ENCODE measurements at regions not wholly inside any gene's neighbourhood (a gene's known extent, or its start where the extent isn't known, plus 50 kb on each side); places are given as distances from the start of the nearest gene placed in this dataset.

- no peak for TF ChIP-seq ZNF132 (tag by site-specific recombination; IDR thresholded peaks at IDR 0.05; ENCODE audit: borderline replicate concordance)
Observed at GRCh38 chr6:44740566-44741120, 353.1 kb downstream of the CDC5L start (continued).

- Histone ChIP-seq H3K36me3 (ENCODE audit: control insufficient read depth in 2 of 2, insufficient read depth in 1 of 2, low read length in 2 of 2) (no peaks in the 10 kb centered on the region), H3K4me1 (ENCODE audit: control insufficient read depth, insufficient read depth, low read length) (no peaks in the 10 kb centered on the region), H3K27ac (ENCODE audit: extremely low read depth, low read depth, low read length) (no peak overlapping the region), H3K9me3 (ENCODE audit: control insufficient read depth, insufficient read depth, low read depth, low read length) (no peaks in the 10 kb centered on the region), H3K4me3 (ENCODE audit: low read depth, low read length) (no peak overlapping the region)
- TF ChIP-seq ZNF132 (tag by site-specific recombination; IDR thresholded peaks at IDR 0.05; ENCODE audit: borderline replicate concordance) (no peak), ZSCAN30 (tag by site-specific recombination; IDR thresholded peaks at IDR 0.05) (no peak), ZNF654 (tag by site-specific recombination; IDR thresholded peaks at IDR 0.05; ENCODE audit: low read depth) (no peak), ZNF140 (tag by site-specific recombination; IDR thresholded peaks at IDR 0.05) (no peak), EGR2 (tag by site-specific recombination; IDR thresholded peaks at IDR 0.05; ENCODE audit: low read depth) (no peak), GLIS2 (tag by site-specific recombination; IDR thresholded peaks at IDR 0.05) (no peak), ZNF521 (tag by site-specific recombination; IDR thresholded peaks at IDR 0.05) (no peak), REPIN1 (tag by site-specific recombination; IDR thresholded peaks at IDR 0.05; ENCODE audit: low read depth) (no peak), ZBTB26 (tag by site-specific recombination; optimal IDR thresholded peaks at IDR 0.05) (no peak), TCF7L2 (IDR thresholded peaks at IDR 0.05; ENCODE audit: borderline replicate concordance, low read depth, low read length) (no peak), ZFP3 (tag by site-specific recombination; IDR thresholded peaks at IDR 0.05; ENCODE audit: low read depth) (no peak), KLF9 (tag by site-specific recombination; IDR thresholded peaks at IDR 0.05; ENCODE audit: low read depth) (no peak), SETDB1 (IDR thresholded peaks at IDR 0.05; ENCODE audit: insufficient read length, low read length) (no peak), ZNF2 (tag by site-specific recombination; IDR thresholded peaks at IDR 0.05) (no peak), ZNF274 (IDR thresholded peaks at IDR 0.05; ENCODE audit: low read length) (no peak), ZNF274 (tag by site-specific recombination; IDR thresholded peaks at IDR 0.05; ENCODE audit: borderline replicate concordance) (no peak), ZFP41 (tag by site-specific recombination; IDR thresholded peaks at IDR 0.05; ENCODE audit: borderline replicate concordance) (no peak), ZNF335 (tag by site-specific recombination; conservative IDR thresholded peaks at IDR 0.05) (no peak)
- ChIA-PET POLR2A (interaction anchor here (0.6 kb wide), 1 partner anchor 30 kb away, joined by 3 read pairs; no protein-coding TSS in a partner anchor), CTCF (interaction anchor here (0.5 to 1.6 kb wide), 6 partner anchors 12 to 1180 kb away, joined by 3 to 6 read pairs (median 4); no protein-coding TSS in a partner anchor)
Observed at GRCh38 chr6:44742201-44742600, 354.7 kb downstream of the CDC5L start.

- CTCF ChIA-PET = interaction anchor here (0.6 to 1.8 kb wide), 7 partner anchors 12 to 1179 kb away, joined by 3 to 6 read pairs (median 4); no protein-coding TSS in a partner anchor
- POLR2A ChIA-PET = interaction anchor here (0.6 kb wide), 1 partner anchor 29 kb away, joined by 3 read pairs; no protein-coding TSS in a partner anchor
- TF ChIP-seq GLI4 (tag by site-specific recombination; IDR thresholded peaks at IDR 0.05) (no peak), AEBP2 (tag by site-specific recombination; IDR thresholded peaks at IDR 0.05; ENCODE audit: borderline replicate concordance) (no peak), KLF9 (tag by site-specific recombination; IDR thresholded peaks at IDR 0.05; ENCODE audit: low read depth) (no peak), ZNF558 (tag by site-specific recombination; IDR thresholded peaks at IDR 0.05) (no peak), HIC1 (tag by site-specific recombination; IDR thresholded peaks at IDR 0.05) (no peak), ZNF37A (tag by site-specific recombination; IDR thresholded peaks at IDR 0.05) (no peak), EGR2 (tag by site-specific recombination; IDR thresholded peaks at IDR 0.05; ENCODE audit: low read depth) (no peak), ZNF747 (tag by site-specific recombination; IDR thresholded peaks at IDR 0.05) (no peak), ZNF792 (tag by site-specific recombination; IDR thresholded peaks at IDR 0.05) (no peak), ZNF677 (tag by site-specific recombination; IDR thresholded peaks at IDR 0.05) (no peak), ZNF777 (tag by site-specific recombination; IDR thresholded peaks at IDR 0.05; ENCODE audit: borderline replicate concordance) (no peak)
Observed at GRCh38 chr6:44742828-44743372, 355.4 kb downstream of the CDC5L start.

More at GRCh38 chr6:44742828-44743372, 355.4 kb downstream of the CDC5L start:
- no peak overlapping the region for H3K27ac ChIP-seq (ENCODE audit: extremely low read depth, low read depth, low read length)
- no peaks in the 10 kb centered on the region for H3K36me3 ChIP-seq (ENCODE audit: control insufficient read depth in 2 of 2, insufficient read depth in 1 of 2, low read length in 2 of 2)
- H3K9me3 ChIP-seq (ENCODE audit: control insufficient read depth, insufficient read depth, low read depth, low read length) = no peaks in the 10 kb centered on the region
- no peaks in the 10 kb centered on the region for H3K4me1 ChIP-seq (ENCODE audit: control insufficient read depth, insufficient read depth, low read length)
- no peak overlapping the region for H3K4me3 ChIP-seq (ENCODE audit: low read depth, low read length)
